ENCODE measurements at regions not wholly inside any gene's neighbourhood (a gene's known extent, or its start where the extent isn't known, plus 50 kb on each side); places are given as distances from the start of the nearest gene placed in this dataset.

DNA sequence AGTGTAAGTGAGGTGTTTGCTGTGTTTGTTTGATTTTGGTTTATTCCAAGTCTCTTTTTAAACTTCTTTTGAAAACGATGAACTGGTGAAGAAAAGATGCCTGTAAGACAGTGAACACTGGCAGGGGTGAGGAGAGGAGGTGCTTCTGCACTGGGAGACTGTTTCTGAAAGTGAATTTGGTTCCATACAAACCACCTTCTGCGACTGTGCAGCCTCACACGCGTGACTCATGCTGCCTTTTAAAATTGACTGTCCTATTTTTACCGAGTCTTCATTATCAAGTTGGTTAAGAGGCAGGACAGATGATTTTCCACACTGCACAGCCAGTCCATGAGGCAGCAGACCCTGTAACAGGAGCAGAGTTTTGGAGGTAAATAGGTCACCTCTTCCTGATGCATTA, 340.6 kb downstream of the MTRR start:
- no peaks in the 10 kb centered on the region for H3K4me1 ChIP-seq (ENCODE audit: insufficient read depth, low read length)
- H3K36me3 ChIP-seq (ENCODE audit: insufficient read depth, low read length), result no peaks in the 10 kb centered on the region
- 95% methylated on average over 5 of the region's 5 CpGs for WGBS
- no peaks in the 10 kb centered on the region for H3K9me3 ChIP-seq (ENCODE audit: insufficient read depth, low read depth, low read length)
- no peak overlapping the region for H3K4me3 ChIP-seq (ENCODE audit: low read length)
- no peaks in the 10 kb centered on the region for H3K27me3 ChIP-seq (ENCODE audit: insufficient read depth, low read length)
- no peak overlapping the region for H3K27ac ChIP-seq (ENCODE audit: low read depth, low read length)
- no peak overlapping the region for H3K9ac ChIP-seq (ENCODE audit: low read depth, low read length)

DNA sequence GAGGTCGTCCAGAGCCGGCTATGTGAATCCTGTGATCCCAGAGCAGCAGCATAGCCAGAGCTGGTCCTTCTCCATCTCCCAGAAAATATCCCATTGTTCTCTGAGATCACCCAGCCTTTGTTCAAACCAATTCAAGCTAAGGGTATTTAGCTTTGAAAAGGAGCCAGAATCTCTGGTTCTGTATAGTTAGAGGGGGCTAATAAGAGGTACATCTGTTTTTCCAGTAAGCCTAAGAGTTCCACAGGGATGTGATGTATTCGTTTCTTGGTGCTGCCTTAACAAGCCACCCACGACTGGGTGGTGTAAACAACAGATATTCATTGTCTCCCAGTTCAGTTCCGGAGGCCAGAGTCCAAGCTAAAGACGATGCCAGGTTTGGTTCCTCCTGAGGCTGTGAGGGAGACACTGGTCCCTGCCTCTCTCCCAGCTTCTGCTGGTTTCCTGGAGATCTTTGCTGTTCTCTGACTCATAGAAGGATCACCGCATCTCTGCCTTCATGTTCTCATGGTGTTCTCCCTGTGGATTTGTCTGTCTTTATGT, 344.8 kb downstream of the MTRR start:
- H3K36me3 ChIP-seq (ENCODE audit: insufficient read depth, low read length), result no peaks in the 10 kb centered on the region
- no peak overlapping the region for H3K27ac ChIP-seq (ENCODE audit: low read depth, low read length)
- H3K9ac ChIP-seq (ENCODE audit: low read depth, low read length), result no peak overlapping the region
- H3K9me3 ChIP-seq (ENCODE audit: insufficient read depth, low read depth, low read length), result no peaks in the 10 kb centered on the region
- no peaks in the 10 kb centered on the region for H3K27me3 ChIP-seq (ENCODE audit: insufficient read depth, low read length)
- no peak overlapping the region for H3K4me3 ChIP-seq (ENCODE audit: low read length)
- H3K4me1 ChIP-seq (ENCODE audit: insufficient read depth, low read length), result no peaks in the 10 kb centered on the region
- WGBS, result 62% methylated on average over 7 of the region's 7 CpGs

DNA sequence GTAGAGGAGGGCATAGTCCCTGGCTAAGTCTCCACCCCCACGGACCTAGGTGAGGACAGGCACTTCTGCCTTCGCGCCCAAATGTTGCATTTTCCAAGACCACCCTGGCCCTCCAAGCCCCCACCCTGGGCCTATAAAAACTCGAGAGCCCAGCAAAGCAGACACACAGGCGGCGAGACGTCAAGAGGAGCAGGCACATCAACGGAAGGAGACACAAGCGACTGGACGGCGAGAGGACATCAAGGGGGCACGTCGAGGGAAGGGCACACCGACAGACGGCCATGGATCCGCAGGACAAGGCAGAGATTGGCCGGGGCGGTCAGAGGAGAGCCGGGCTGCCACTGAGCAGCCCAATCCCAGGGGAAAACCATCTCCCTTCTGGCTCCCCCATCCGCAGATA, 348.0 kb downstream of the MTRR start:
- H3K9me3 ChIP-seq (ENCODE audit: insufficient read depth, low read depth, low read length), result no peaks in the 10 kb centered on the region
- H3K9ac ChIP-seq (ENCODE audit: low read depth, low read length), result no peak overlapping the region
- 94% methylated on average over 20 of the region's 20 CpGs for WGBS
- no peak overlapping the region for H3K4me3 ChIP-seq (ENCODE audit: low read length)
- H3K27ac ChIP-seq (ENCODE audit: low read depth, low read length), result no peak overlapping the region
- no peaks in the 10 kb centered on the region for H3K27me3 ChIP-seq (ENCODE audit: insufficient read depth, low read length)
- no peaks in the 10 kb centered on the region for H3K4me1 ChIP-seq (ENCODE audit: insufficient read depth, low read length)
- H3K36me3 ChIP-seq (ENCODE audit: insufficient read depth, low read length), result no peaks in the 10 kb centered on the region

DNA sequence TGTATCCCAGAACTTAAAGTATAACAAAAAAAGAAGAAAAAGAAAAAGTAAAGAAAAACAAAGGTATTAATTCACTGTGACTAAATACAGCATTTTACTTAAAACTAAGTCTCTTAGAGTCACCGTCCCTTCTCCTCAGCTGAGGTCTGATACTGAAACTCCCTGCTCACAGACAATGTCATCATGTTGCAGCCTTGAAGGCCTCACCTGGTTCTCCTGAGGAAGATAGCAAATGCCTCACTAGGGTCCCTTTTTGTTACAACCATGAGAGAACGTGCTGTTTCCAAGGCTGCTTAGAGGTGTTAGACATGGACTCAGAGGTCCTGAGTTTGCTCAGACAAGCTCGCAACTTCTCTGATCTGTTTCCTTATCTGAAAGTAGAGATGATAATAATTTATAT, 357.2 kb downstream of the MTRR start:
- Histone ChIP-seq H3K4me3 (ENCODE audit: low read length) (no peak overlapping the region), H3K27ac (ENCODE audit: low read depth, low read length) (no peak overlapping the region), H3K9ac (ENCODE audit: low read depth, low read length) (no peak overlapping the region), H3K9me3 (ENCODE audit: insufficient read depth, low read depth, low read length) (no peaks in the 10 kb centered on the region), H3K36me3 (ENCODE audit: insufficient read depth, low read length) (no peaks in the 10 kb centered on the region), H3K4me1 (ENCODE audit: insufficient read depth, low read length) (no peaks in the 10 kb centered on the region), H3K27me3 (ENCODE audit: insufficient read depth, low read length) (no peaks in the 10 kb centered on the region)
- 98% methylated on average over 3 of the region's 3 CpGs for WGBS

DNA sequence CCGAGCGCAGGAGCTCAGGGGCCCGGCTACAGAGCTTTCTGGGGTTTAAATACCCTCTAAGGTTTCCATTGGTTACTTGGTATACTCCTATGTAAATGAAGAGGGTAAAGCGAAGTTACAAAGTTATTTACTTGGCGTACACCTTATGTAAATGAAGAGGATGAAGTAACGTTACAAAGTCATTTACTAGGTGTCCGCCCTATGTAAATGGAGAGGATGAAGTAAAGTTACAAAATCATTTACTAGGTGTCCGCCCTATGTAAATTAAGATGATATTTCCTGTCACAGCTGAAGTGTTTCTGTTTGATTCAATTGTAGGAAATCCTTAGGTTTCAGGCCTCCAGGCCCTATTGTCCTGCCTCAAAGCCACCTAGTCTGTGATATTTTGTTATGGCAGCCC, 358.2 kb downstream of the MTRR start:
- Histone ChIP-seq H3K27ac (ENCODE audit: low read depth, low read length) (no peak overlapping the region), H3K9ac (ENCODE audit: low read depth, low read length) (no peak overlapping the region), H3K36me3 (ENCODE audit: insufficient read depth, low read length) (no peaks in the 10 kb centered on the region), H3K4me1 (ENCODE audit: insufficient read depth, low read length) (no peaks in the 10 kb centered on the region), H3K27me3 (ENCODE audit: insufficient read depth, low read length) (no peaks in the 10 kb centered on the region), H3K9me3 (ENCODE audit: insufficient read depth, low read depth, low read length) (no peaks in the 10 kb centered on the region), H3K4me3 (ENCODE audit: low read length) (no peak overlapping the region)
- WGBS, result 95% methylated on average over 7 of the region's 8 CpGs

DNA sequence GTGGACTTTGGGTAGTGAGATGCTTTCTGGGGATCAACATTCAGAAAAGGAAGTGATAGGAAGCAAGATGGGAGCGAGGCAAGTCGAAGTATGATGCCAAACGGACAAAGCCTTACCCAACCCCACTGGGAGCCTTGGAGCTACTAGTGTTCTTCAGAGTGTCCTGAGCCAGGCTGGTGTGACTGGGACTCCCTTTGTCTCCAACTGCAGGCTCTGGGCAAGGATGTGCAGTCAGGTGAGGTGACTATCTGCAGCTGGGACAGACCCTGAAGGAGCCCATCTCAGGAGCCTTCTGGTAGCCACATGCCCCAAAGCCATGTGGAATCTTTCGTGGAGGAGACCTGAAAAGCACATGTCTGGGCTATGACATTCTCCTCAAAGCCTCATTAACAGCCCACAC, 360.6 kb downstream of the MTRR start:
- Histone ChIP-seq H3K9me3 (ENCODE audit: insufficient read depth, low read depth, low read length) (no peaks in the 10 kb centered on the region), H3K36me3 (ENCODE audit: insufficient read depth, low read length) (no peaks in the 10 kb centered on the region), H3K4me3 (ENCODE audit: low read length) (no peak overlapping the region), H3K27ac (ENCODE audit: low read depth, low read length) (no peak overlapping the region), H3K27me3 (ENCODE audit: insufficient read depth, low read length) (no peaks in the 10 kb centered on the region), H3K9ac (ENCODE audit: low read depth, low read length) (no peak overlapping the region), H3K4me1 (ENCODE audit: insufficient read depth, low read length) (no peaks in the 10 kb centered on the region)
- 98% methylated on average over 4 of the region's 4 CpGs for WGBS

DNA sequence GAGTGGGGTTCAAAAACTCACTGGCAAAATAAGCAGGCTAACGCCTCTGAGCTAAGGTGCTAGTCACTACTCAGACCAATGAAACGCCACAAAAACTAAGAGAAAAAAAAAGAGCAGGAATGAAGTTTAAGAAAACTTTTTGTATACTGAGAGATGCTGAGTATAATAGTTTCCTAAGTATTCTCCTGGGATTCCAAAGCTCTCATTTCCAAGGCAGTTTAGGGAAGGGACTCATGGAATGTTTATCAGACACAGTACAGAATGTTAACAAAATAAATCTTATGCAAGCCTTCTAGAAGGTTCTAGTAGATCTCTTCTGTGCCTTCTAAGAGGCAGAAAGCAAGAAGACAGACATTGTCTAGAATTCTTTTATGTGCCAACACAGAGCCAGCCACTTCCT, 361.9 kb downstream of the MTRR start:
- 95% methylated on average over 2 of the region's 2 CpGs for WGBS
- H3K27ac ChIP-seq (ENCODE audit: low read depth, low read length), result no peak overlapping the region
- no peaks in the 10 kb centered on the region for H3K9me3 ChIP-seq (ENCODE audit: insufficient read depth, low read depth, low read length)
- H3K4me3 ChIP-seq (ENCODE audit: low read length), result no peak overlapping the region
- H3K4me1 ChIP-seq (ENCODE audit: insufficient read depth, low read length), result no peaks in the 10 kb centered on the region
- no peaks in the 10 kb centered on the region for H3K36me3 ChIP-seq (ENCODE audit: insufficient read depth, low read length)
- H3K9ac ChIP-seq (ENCODE audit: low read depth, low read length), result no peak overlapping the region
- no peaks in the 10 kb centered on the region for H3K27me3 ChIP-seq (ENCODE audit: insufficient read depth, low read length)

DNA sequence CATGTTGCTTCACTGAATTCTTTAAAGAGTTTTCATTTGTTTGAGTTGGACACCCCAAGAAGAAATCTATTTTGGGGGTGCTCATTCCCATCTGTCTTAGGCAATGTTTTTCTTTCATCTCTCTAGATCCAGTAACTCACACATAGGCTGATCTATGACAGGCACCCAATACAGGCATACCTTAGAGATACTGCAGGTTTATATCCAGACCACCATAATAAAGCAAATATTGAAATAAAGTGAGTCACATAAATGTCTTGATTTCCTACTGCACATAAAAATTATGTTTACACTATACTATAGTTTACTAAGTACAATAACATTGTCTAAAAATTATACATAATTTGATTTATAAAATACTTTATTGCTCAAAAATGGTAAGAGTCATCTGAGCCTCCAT, 364.5 kb downstream of the MTRR start:
- no peak overlapping the region for H3K27ac ChIP-seq (ENCODE audit: low read depth, low read length)
- no peaks in the 10 kb centered on the region for H3K9me3 ChIP-seq (ENCODE audit: insufficient read depth, low read depth, low read length)
- no peaks in the 10 kb centered on the region for H3K27me3 ChIP-seq (ENCODE audit: insufficient read depth, low read length)
- H3K4me1 ChIP-seq (ENCODE audit: insufficient read depth, low read length), result no peaks in the 10 kb centered on the region
- no peak overlapping the region for H3K9ac ChIP-seq (ENCODE audit: low read depth, low read length)
- no peaks in the 10 kb centered on the region for H3K36me3 ChIP-seq (ENCODE audit: insufficient read depth, low read length)
- H3K4me3 ChIP-seq (ENCODE audit: low read length), result no peak overlapping the region

DNA sequence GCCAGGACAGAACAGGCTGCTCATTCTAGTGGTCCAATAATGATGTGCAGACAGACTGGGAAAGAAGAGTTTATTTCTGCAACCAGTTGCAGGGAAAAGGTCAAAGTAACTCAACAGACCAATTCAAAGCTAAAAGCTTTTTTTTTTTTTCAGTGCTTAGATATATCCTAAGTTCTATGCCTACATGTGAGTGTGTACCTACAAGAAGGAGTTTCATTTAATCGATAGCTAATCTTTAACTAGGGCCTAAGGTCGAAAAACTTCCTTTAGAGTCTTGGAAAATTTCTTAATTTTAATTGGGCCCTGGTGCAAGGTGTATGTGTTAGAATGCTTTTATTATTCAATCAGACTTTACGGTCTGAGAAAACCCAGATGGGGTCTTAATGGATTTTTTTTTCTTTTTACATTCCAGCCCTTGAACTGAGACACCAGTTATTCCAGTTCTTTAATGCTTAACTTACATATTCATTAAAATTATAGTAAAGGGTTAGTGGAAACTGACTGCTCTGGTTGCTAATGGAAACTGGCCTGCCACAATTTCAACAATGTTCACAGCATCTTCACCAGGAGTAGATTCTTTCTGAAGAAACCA, 365.3 kb downstream of the MTRR start:
- Histone ChIP-seq H3K36me3 (ENCODE audit: insufficient read depth, low read length) (no peaks in the 10 kb centered on the region), H3K4me1 (ENCODE audit: insufficient read depth, low read length) (no peaks in the 10 kb centered on the region), H3K9ac (ENCODE audit: low read depth, low read length) (no peak overlapping the region), H3K9me3 (ENCODE audit: insufficient read depth, low read depth, low read length) (no peaks in the 10 kb centered on the region), H3K27me3 (ENCODE audit: insufficient read depth, low read length) (no peaks in the 10 kb centered on the region), H3K4me3 (ENCODE audit: low read length) (no peak overlapping the region), H3K27ac (ENCODE audit: low read depth, low read length) (no peak overlapping the region)
- WGBS, result 67% methylated on average over 3 of the region's 3 CpGs

DNA sequence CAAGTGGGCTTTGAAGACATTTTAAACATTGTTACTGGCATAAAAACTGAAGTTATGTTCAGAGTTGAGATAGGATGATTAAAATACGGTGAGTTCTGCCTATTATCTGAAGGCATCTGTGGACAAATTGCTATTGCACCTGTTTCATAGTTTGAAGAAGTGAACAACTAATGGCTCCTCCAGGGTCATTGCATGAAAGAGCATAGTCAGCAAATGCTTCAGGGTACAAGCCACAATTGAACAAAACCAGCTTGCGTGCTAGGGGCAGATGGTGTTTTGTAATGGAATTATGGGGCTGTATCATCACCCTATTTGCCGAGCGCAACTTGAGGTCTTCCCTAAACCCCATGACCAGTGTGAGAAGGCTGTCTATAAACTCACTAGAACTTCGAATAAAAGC, 369.1 kb downstream of the MTRR start:
- no peaks in the 10 kb centered on the region for H3K9me3 ChIP-seq (ENCODE audit: insufficient read depth, low read depth, low read length)

DNA sequence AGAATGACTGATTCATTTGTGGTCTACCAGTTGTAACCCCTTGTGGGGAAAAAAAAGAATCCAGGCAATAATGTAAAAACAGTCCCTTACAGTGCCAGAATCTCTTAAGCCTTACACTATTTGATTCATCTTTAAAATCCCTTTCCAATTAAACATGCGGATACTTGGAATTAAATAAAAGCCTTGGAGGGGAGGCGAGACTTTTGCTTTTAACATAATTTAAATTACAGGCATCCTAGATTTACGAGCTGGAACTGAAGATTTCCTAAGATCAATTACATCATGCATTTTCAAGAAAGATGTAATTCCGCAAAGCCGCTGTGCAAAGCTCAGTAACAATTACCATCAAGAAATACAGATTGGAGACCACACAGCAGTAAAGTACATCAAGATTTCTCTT, 370.2 kb downstream of the MTRR start:
- Histone ChIP-seq H3K9ac (ENCODE audit: low read depth, low read length) (no peak overlapping the region), H3K9me3 (ENCODE audit: insufficient read depth, low read depth, low read length) (no peaks in the 10 kb centered on the region), H3K4me1 (ENCODE audit: insufficient read depth, low read length) (no peaks in the 10 kb centered on the region), H3K36me3 (ENCODE audit: insufficient read depth, low read length) (no peaks in the 10 kb centered on the region), H3K27ac (ENCODE audit: low read depth, low read length) (no peak overlapping the region), H3K27me3 (ENCODE audit: insufficient read depth, low read length) (no peaks in the 10 kb centered on the region), H3K4me3 (ENCODE audit: low read length) (no peak overlapping the region)
- WGBS, result 91% methylated on average over 5 of the region's 5 CpGs

More for the DNA sequence above, 369.1 kb downstream of the MTRR start:
- H3K4me3 ChIP-seq (ENCODE audit: low read length), result no peak overlapping the region
- no peaks in the 10 kb centered on the region for H3K4me1 ChIP-seq (ENCODE audit: insufficient read depth, low read length)
- 96% methylated on average over 5 of the region's 5 CpGs for whole genome bisulfite sequencing
- H3K36me3 ChIP-seq (ENCODE audit: insufficient read depth, low read length), result no peaks in the 10 kb centered on the region
- H3K27me3 ChIP-seq (ENCODE audit: insufficient read depth, low read length), result no peaks in the 10 kb centered on the region
- H3K27ac ChIP-seq (ENCODE audit: low read depth, low read length), result no peak overlapping the region
- H3K9ac ChIP-seq (ENCODE audit: low read depth, low read length), result no peak overlapping the region

DNA sequence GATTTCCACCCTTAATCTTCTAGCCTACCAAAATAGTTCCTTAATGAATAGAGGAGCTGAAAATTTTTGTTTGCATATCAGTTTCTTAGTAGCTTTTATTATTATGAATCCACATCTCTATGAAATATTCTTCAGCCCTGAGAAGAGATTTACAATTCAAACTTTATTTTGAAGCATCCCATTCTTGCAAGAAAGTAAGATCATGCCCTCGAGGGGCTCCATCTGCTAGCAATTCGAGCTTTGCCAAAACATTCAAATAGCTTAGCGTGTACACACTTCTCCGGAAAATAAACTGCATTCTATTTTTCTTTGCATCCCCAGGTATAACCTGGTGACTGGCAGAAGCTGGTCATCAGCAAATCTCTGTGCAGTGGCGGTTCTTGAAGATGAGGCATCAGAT, 370.7 kb downstream of the MTRR start:
- H3K4me3 ChIP-seq (ENCODE audit: low read length), result no peak overlapping the region
- no peaks in the 10 kb centered on the region for H3K9me3 ChIP-seq (ENCODE audit: insufficient read depth, low read depth, low read length)
- no peaks in the 10 kb centered on the region for H3K27me3 ChIP-seq (ENCODE audit: insufficient read depth, low read length)
- H3K36me3 ChIP-seq (ENCODE audit: insufficient read depth, low read length), result no peaks in the 10 kb centered on the region
- H3K9ac ChIP-seq (ENCODE audit: low read depth, low read length), result no peak overlapping the region
- no peak overlapping the region for H3K27ac ChIP-seq (ENCODE audit: low read depth, low read length)
- no peaks in the 10 kb centered on the region for H3K4me1 ChIP-seq (ENCODE audit: insufficient read depth, low read length)
- WGBS, result 89% methylated on average over 5 of the region's 5 CpGs

All from HUES64 (cell line).